ENCODE measurements at regions not wholly inside any gene's neighbourhood (a gene's known extent, or its start where the extent isn't known, plus 50 kb on each side); places are given as distances from the start of the nearest gene placed in this dataset.

- Mint-ChIP-seq H3K4me3 (ENCODE audit: unreplicated experiment) (no peak overlapping the region), H3K27ac (ENCODE audit: unreplicated experiment) (no peak overlapping the region), H3K27me3 (ENCODE audit: unreplicated experiment) (peaks cover 5% of the 10 kb centered on the region), H3K36me3 (ENCODE audit: unreplicated experiment) (no peaks in the 10 kb centered on the region), H3K4me1 (ENCODE audit: unreplicated experiment) (no peaks in the 10 kb centered on the region), H3K9me3 (ENCODE audit: unreplicated experiment) (no peaks in the 10 kb centered on the region)
- DNase-seq (ENCODE audit: extremely low spot score, unreplicated experiment), result no peak
- TF ChIP-seq, protein P1, sequence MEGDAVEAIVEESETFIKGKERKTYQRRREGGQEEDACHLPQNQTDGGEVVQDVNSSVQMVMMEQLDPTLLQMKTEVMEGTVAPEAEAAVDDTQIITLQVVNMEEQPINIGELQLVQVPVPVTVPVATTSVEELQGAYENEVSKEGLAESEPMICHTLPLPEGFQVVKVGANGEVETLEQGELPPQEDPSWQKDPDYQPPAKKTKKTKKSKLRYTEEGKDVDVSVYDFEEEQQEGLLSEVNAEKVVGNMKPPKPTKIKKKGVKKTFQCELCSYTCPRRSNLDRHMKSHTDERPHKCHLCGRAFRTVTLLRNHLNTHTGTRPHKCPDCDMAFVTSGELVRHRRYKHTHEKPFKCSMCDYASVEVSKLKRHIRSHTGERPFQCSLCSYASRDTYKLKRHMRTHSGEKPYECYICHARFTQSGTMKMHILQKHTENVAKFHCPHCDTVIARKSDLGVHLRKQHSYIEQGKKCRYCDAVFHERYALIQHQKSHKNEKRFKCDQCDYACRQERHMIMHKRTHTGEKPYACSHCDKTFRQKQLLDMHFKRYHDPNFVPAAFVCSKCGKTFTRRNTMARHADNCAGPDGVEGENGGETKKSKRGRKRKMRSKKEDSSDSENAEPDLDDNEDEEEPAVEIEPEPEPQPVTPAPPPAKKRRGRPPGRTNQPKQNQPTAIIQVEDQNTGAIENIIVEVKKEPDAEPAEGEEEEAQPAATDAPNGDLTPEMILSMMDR (IDR thresholded peaks at IDR 0.05), result no peak
Observed at GRCh38 chr12:127278351-127278750, 988.6 kb upstream of the TMEM132C start.

- no peaks in the 10 kb centered on the region for H3K9me3 Mint-ChIP-seq (ENCODE audit: unreplicated experiment)
- no peak overlapping the region for H3K27ac Mint-ChIP-seq (ENCODE audit: unreplicated experiment)
- TF ChIP-seq, protein P1 (IDR thresholded peaks at IDR 0.05), result peak; percentile 81
- peaks cover 7% of the 10 kb centered on the region for H3K4me1 Mint-ChIP-seq (ENCODE audit: unreplicated experiment)
- DNase-seq (ENCODE audit: extremely low spot score, unreplicated experiment), result no peak
- no peak overlapping the region for H3K4me3 Mint-ChIP-seq (ENCODE audit: unreplicated experiment)
- H3K27me3 Mint-ChIP-seq (ENCODE audit: unreplicated experiment), result peaks cover 5% of the 10 kb centered on the region
- H3K36me3 Mint-ChIP-seq (ENCODE audit: unreplicated experiment), result no peaks in the 10 kb centered on the region
Observed at GRCh38 chr12:127280393-127281275, 986.3 kb upstream of the TMEM132C start.

DNA sequence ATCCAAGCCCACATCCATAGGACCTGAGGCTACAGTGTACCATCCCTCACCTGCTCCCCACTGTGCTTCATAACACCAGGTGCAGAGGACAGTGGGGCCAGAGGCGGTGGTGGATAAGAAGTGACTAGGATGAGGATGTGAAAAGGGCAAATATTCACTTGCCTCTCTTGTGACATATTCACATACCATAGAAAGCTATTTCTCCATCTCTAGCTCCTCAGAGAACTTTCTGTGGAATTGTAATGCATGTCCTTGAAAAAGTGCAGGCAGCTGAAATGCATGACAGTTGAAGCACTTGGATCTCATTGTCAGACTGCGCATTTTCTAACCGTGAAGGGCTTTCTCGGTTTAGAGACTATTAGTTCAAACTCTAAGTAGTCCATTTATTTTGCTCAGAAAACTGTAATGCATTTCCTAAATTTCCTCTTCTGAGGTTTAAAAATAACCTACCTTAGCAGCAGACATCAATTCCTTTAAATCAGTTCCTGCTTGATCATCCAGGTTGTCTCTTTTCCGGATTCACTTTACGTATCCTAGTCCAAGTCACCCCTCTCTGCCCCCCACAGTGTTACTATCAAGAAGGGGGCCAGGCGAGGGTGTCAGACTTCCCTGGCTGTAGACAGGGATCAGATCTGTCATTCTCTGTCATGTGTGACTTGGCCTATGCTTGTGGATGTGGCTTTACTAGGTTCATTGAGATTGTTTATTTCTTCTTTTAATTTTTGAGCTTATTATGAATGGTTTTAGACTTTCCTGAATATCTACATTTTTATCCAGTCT, 984.0 kb upstream of the TMEM132C start:
- Mint-ChIP-seq H3K9me3 (ENCODE audit: unreplicated experiment) (no peaks in the 10 kb centered on the region), H3K36me3 (ENCODE audit: unreplicated experiment) (no peaks in the 10 kb centered on the region), H3K4me3 (ENCODE audit: unreplicated experiment) (no peak overlapping the region), H3K27me3 (ENCODE audit: unreplicated experiment) (peaks cover 2% of the 10 kb centered on the region), H3K4me1 (ENCODE audit: unreplicated experiment) (peaks cover 7% of the 10 kb centered on the region), H3K27ac (ENCODE audit: unreplicated experiment) (no peak overlapping the region)
- TF ChIP-seq, protein P1 (IDR thresholded peaks at IDR 0.05), result no peak
- DNase-seq (ENCODE audit: extremely low spot score, unreplicated experiment), result no peak

DNA sequence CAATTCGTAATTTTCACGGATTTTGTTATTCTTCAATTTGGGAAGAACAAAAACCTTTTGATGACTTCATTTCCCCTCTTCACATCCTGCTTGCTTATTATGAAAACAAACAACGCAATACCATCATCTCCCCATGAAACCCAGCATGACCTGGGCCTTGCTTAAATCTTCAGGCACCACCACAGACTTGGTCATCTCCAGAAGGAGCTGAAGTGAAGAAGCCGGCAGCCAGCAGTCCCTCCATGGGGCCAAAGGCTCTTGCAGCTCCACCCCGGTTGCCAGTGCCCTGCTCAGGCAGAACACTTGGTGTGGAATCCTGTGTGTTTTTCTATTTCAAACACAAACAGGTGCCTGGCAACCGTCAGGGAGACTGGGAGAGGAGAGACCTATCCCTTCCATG, 982.9 kb upstream of the TMEM132C start:
- Mint-ChIP-seq H3K4me1 (ENCODE audit: unreplicated experiment) (peaks cover 7% of the 10 kb centered on the region), H3K9me3 (ENCODE audit: unreplicated experiment) (no peaks in the 10 kb centered on the region), H3K27me3 (ENCODE audit: unreplicated experiment) (peaks cover 2% of the 10 kb centered on the region), H3K36me3 (ENCODE audit: unreplicated experiment) (no peaks in the 10 kb centered on the region), H3K4me3 (ENCODE audit: unreplicated experiment) (no peak overlapping the region), H3K27ac (ENCODE audit: unreplicated experiment) (no peak overlapping the region)
- no peak for DNase-seq (ENCODE audit: extremely low spot score, unreplicated experiment)
- TF ChIP-seq, protein P1 (IDR thresholded peaks at IDR 0.05), result no peak

- Mint-ChIP-seq H3K4me1 (ENCODE audit: unreplicated experiment) (peaks cover 7% of the 10 kb centered on the region), H3K36me3 (ENCODE audit: unreplicated experiment) (no peaks in the 10 kb centered on the region), H3K27ac (ENCODE audit: unreplicated experiment) (no peak overlapping the region), H3K4me3 (ENCODE audit: unreplicated experiment) (no peak overlapping the region), H3K27me3 (ENCODE audit: unreplicated experiment) (peaks cover 2% of the 10 kb centered on the region), H3K9me3 (ENCODE audit: unreplicated experiment) (no peaks in the 10 kb centered on the region)
- TF ChIP-seq, protein P1 (IDR thresholded peaks at IDR 0.05), result no peak
- DNase-seq (ENCODE audit: extremely low spot score, unreplicated experiment), result no peak
Observed at GRCh38 chr12:127284870-127285431, 982.0 kb upstream of the TMEM132C start.

Measured in osteocyte (in vitro differentiated cells).